ENCODE measurements at regions not wholly inside any gene's neighbourhood (a gene's known extent, or its start where the extent isn't known, plus 50 kb on each side); places are given as distances from the start of the nearest gene placed in this dataset.

DNA sequence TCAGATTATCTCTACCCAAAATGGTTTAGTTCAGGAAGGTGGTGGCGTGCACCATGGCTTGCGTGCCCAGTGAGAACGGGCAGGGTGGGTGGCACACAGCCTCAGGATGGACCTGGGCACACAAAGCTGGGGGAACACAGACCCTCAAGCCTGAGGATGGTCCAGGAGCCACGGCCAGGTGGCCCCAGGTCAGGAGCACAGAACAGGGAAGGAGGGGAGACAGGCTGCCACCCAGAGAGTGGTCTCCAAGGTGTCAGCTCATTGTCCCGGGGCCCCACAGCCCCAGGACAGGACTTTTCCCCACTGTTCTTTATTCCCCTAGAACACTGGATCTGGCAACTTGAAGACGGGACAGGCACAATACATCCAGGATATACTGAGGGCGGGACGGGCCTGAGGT lies 75.6 kb upstream of the MGMT start:
- in situ Hi-C loops (cut with MboI; ENCODE audit: low pct_unique_long_range_greater_than_20kb, low sequenced_read_pairs, unreplicated experiment), result no loop called here
- TF ChIP-seq, protein P1, sequence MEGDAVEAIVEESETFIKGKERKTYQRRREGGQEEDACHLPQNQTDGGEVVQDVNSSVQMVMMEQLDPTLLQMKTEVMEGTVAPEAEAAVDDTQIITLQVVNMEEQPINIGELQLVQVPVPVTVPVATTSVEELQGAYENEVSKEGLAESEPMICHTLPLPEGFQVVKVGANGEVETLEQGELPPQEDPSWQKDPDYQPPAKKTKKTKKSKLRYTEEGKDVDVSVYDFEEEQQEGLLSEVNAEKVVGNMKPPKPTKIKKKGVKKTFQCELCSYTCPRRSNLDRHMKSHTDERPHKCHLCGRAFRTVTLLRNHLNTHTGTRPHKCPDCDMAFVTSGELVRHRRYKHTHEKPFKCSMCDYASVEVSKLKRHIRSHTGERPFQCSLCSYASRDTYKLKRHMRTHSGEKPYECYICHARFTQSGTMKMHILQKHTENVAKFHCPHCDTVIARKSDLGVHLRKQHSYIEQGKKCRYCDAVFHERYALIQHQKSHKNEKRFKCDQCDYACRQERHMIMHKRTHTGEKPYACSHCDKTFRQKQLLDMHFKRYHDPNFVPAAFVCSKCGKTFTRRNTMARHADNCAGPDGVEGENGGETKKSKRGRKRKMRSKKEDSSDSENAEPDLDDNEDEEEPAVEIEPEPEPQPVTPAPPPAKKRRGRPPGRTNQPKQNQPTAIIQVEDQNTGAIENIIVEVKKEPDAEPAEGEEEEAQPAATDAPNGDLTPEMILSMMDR (IDR thresholded peaks at IDR 0.05; ENCODE audit: extremely low read depth, insufficient read depth, missing control alignments), result no peak
- DNase-seq (ENCODE audit: low spot score), result no peak

DNA sequence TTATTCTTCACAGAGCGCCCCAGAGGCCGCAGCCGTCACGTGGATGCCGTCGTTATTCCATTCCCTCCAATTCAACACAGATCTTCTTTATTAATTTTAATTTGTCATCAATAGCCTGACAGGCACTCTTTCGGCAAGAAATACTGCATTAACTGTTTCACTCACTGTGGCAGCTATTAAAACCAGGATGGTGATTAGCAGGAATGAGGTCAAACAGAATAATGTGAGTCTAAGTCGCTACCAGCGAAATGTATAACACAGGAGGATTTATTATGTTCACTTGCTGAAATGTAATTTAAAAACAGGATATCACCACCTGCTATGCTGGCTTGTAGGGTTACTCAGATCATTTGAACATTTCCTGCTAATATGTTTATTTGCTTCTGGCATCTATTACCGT lies 74.2 kb upstream of the MGMT start:
- TF ChIP-seq, protein P1 (IDR thresholded peaks at IDR 0.05; ENCODE audit: extremely low read depth, insufficient read depth, missing control alignments), result no peak
- in situ Hi-C loops (cut with MboI; ENCODE audit: low pct_unique_long_range_greater_than_20kb, low sequenced_read_pairs, unreplicated experiment), result no loop called here
- DNase-seq (ENCODE audit: low spot score), result no peak

DNA sequence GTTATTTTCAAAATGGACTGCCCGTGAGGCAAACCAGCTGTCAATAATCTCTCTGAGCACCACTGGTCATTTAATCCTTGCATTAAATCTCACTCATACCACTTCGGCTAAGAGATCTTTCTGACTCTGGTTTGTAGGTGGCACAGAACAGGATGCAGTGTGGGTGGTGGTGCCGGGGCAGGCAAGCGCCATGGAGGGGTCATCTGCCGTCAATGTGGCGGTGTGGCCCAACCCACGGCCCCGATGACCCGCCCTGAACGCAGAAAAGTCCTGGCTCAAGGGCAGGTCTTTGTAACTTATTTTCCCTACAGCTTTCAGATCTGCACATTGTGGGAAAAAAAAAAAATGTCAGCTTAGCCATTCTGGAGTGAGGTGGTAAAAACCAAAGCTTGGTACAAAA lies 73.2 kb upstream of the MGMT start:
- in situ Hi-C loops (cut with MboI; ENCODE audit: low pct_unique_long_range_greater_than_20kb, low sequenced_read_pairs, unreplicated experiment), result no loop called here
- TF ChIP-seq, protein P1 (IDR thresholded peaks at IDR 0.05; ENCODE audit: extremely low read depth, insufficient read depth, missing control alignments), result no peak
- no peak for DNase-seq (ENCODE audit: low spot score)

DNA sequence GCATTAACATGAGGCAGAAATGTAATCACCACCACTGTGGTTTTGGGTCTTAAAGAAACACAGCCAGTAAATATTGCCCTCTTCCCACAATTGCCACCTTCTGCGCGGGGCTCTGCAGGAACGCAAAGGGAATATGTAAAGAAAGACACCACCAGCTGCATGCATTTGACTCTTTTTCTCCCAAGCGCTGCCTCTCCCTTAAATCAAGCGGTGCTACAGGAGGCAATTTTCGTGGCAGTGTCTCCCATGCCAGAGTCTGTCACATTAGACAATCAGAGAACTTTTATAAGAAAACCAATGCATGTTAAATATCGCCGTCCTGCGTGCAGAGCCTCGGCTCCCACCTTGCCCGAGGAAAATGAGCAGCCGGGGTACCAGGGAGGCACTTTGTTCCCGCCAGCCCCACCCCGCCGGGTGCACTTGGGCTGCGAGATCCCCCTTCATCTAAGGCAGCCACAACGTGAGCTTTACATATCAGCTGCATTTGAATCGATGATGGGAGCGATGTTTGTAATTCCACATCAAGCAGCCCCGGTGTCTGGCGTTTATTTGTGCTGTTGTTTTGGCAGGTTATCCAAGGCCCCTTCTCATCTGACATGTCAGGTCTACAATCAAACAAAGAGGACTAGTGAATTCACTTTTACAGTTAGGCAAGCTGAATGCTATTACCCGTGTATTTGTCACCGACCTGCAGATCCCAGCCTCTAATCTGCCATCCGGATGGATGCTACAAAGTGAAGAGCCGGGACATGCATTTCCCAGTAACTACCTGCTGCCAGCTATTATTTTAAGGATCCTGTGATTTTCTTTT lies 72.3 kb upstream of the MGMT start:
- TF ChIP-seq, protein P1 (IDR thresholded peaks at IDR 0.05; ENCODE audit: extremely low read depth, insufficient read depth, missing control alignments), result no peak
- no peak for DNase-seq (ENCODE audit: low spot score)

DNA sequence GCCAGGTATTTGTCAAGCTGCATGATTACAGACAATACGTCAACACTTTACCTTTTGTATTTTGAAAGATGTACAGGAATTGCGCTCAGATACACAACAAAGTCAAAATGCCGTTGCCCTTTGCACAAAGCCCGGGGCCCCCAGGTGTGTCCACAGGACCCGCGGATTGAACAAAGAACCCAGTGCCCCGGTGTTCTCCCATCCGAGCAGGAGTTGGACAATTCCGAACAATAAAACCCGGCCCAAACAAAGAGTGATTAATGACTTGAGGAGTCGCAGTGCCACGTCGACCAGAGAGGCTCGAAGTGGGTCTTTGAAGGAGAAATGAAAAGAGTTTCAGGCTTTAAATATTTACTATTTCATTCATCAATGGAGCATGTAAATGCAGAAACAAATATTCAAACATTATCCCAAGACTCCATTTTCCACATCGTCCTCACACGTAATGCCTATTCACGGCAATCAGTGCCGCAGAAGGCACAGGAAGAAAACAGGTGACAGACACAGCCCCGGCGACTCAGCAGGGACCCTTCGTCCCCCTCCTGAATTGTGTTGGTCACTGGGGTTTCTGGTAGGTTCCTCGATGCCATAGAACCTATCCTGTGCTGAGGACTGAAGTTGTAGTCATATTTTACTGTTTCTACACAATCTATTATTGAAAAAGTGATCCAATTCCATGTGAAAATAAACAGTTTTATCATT lies 70.9 kb upstream of the MGMT start:
- TF ChIP-seq, protein P1 (IDR thresholded peaks at IDR 0.05; ENCODE audit: extremely low read depth, insufficient read depth, missing control alignments), result no peak
- in situ Hi-C loops (cut with MboI; ENCODE audit: low pct_unique_long_range_greater_than_20kb, low sequenced_read_pairs, unreplicated experiment), result no loop called here
- DNase-seq (ENCODE audit: low spot score), result no peak

More for the DNA sequence above, 72.3 kb upstream of the MGMT start:
- in situ Hi-C loops (cut with MboI; ENCODE audit: low pct_unique_long_range_greater_than_20kb, low sequenced_read_pairs, unreplicated experiment), result no loop called here

DNA sequence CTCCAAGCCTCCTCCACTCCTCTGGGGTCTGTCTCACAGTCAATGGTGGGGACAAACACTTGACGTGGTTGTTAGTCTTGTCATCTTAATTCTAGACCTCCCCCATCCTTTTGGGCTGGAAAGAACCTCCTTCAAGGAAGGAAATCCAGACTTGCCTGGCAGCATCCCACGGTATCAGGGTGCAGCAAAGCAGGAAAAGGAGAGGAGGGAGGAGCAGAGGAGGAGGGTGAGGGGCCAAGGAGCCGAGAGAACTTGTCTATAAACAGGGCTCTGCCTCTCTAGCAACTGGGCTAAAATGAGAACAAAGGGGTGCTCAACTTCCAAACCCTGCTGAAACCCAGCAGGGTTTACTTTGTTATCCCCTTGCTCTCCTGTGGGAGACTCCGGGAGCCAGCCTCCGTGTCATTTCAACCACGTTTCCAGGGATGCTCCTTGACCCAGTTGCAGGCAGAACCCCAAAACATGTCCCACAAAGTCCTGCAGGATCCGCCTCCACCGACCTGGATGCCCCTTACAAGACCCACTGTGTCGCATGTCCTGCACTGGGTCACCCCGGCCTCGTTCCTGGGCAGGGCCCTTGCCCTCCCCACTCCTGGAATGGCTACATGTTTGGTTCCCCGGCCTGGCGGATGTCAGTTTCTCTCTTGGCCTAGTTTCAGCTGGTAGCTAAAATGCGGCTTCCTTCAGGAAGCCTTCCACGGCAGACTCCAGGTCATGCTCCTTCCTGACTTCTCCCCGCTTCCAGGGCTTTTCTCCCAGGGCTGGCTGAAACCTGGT lies 69.7 kb upstream of the MGMT start:
- in situ Hi-C loops (cut with MboI; ENCODE audit: low pct_unique_long_range_greater_than_20kb, low sequenced_read_pairs, unreplicated experiment), result no loop called here
- TF ChIP-seq, protein P1 (IDR thresholded peaks at IDR 0.05; ENCODE audit: extremely low read depth, insufficient read depth, missing control alignments), result no peak
- DNase-seq (ENCODE audit: low spot score), result no peak
